Stromal cell of bone marrow (primary cell): ENCODE measurements at regions not wholly inside any gene's neighbourhood (a gene's known extent, or its start where the extent isn't known, plus 50 kb on each side); places are given as distances from the start of the nearest gene placed in this dataset.
A peak's percentile ranks its signal among the peaks of the same experiment; 100 is the strongest.

Source experiments
- DNase-seq: peaks from one replicate; pipeline ENCODE4 v3.0.0-alpha.2; 2012; ENCODE audit warnings: low read depth

- DNase-seq: no peak
Measured at GRCh38 chr6:125658136-125658535, 91.3 kb upstream of the HEY2 start.

DNA sequence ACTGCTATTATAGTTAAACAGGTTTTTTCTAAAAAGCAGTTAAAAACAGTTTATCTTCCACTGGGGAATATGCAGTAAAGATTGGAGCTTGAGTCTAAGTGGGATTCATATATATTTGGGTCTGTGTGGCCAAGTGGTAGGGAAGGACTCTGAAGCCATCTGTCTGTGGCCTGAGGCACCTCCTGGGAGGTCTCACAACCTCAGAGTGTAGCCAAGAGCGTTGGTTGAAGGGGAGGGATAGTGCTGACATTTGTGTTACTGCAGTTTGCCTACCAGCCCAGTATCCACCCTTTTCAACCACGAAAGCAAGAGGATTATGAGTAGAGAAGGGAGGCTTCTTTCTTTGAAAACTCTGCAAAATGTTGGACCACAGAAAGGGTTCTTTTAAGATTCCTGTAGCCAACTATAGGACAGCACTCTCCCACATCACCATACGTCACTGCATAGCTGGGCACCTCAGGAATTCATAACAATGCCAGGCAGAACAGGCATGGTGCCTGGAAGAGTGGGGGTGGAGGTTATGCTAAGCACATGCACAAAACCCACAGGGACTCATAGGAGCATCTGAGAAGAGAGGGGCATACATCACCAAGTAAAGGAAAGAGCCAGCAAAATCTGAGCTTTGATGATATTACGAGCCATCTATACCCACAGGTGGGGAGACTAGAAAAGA is 90.5 kb upstream of the HEY2 start:
- DNase-seq: no peak

DNA sequence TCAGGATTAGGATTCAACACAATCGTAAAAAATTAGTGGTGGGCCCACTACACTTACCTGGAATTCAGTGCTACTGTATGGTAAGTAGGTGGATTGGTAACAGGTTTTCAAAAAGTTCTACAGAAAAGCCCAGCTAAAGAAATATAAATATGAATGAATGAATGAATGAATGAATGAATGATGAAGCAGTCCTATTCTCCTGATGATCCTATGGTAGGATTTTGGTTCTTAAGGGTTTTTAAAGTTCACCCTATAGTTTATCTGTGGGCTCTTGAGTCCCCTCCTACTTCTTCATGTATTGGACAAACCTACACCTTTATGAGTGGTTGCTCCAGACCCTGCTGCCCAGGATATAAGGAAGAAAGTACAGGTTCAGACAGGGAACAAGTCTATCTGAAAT is 89.5 kb upstream of the HEY2 start:
- no peak for DNase-seq

GRCh38 chr6:125662296-125662695 is 87.1 kb upstream of the HEY2 start:
- no peak for DNase-seq

DNA sequence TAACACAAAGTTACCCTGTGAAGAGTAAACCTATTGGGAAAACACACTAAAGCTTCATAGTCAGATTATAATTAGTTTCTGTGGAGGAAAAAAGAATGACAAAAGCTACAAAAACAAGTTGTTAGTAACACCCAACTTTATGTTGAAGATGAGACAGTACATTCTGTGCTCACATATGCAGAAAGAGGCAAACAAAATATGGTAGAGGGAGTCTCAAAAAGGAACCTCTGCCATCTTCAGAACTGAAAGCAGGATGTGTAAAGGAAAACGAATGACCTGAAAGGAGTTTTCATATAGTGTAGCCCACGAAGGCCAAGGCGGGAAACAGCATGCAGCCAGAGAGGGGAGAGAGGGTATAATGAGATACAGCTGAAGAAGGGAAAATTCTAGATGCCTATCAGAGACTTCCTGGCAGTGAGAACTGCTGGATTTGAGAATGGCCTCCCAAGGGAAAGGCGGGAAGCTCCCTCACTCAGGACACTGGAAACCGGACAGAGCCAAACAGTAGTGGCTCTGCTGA is 84.1 kb upstream of the HEY2 start:
- DNase-seq: no peak

GRCh38 chr6:125667326-125667725 is 82.1 kb upstream of the HEY2 start:
- no peak for DNase-seq

GRCh38 chr6:125668071-125668470 is 81.4 kb upstream of the HEY2 start:
- DNase-seq: no peak

DNA sequence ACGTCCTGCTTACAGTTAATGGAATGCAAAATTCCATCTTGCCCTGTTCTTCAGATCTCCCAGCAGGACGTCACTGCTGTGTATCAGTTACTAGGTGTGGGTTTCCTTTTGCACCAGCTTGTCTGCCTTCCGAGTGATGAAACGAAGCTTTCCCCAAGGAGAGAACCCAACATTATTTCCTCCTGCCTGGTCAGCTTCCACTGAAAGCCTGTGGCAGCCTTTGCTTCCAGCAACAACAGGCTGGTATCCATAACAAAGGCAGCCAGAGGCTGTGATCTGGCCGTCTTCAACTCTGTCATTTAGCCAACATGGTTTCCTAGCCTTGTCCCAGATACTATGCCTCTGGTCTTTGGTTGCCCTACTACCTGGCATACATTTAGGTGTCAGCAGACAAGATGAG is 78.9 kb upstream of the HEY2 start:
- DNase-seq: peak; percentile 38

DNA sequence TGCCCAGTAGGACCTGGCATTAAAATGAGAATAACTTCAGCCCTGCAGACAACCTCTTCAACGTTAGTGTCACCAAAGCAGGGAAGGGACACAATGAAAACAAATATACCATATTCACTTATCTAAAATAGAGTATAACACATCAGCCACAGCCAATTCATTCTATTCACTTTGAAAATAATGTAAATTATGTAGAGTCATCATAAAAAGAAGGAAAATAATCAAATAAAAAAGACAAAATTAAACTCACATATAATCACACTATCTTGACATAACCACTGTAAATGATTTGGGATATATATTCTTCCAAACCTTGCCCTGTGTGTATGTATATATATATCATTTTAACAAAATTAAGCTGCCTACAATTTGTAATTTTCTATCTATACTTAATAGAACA is 78.1 kb upstream of the HEY2 start:
- no peak for DNase-seq

- peak; percentile 21 for DNase-seq
Measured at GRCh38 chr6:125674230-125674629, 75.2 kb upstream of the HEY2 start.

DNA sequence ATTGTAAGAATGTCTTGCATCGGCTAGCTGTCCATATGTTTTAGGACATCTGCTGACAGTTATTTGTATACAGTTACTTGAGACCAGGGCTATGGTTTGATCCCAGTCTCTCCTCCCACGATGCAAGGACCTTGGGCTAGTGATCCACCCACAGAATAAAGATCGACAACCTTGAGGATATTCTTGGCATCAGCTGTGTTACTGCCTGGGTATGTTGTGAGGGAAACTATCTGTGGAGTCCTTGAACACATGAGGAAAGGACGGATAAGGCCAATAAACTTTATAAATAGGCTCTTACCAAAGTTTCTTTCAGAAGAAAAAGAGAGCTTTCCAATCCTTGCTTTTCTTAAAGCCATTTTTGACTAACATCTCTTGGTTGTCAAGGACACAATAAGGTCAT is 70.8 kb upstream of the HEY2 start:
- DNase-seq: no peak

GRCh38 chr6:125679128-125679527 is 70.3 kb upstream of the HEY2 start:
- DNase-seq: no peak

DNA sequence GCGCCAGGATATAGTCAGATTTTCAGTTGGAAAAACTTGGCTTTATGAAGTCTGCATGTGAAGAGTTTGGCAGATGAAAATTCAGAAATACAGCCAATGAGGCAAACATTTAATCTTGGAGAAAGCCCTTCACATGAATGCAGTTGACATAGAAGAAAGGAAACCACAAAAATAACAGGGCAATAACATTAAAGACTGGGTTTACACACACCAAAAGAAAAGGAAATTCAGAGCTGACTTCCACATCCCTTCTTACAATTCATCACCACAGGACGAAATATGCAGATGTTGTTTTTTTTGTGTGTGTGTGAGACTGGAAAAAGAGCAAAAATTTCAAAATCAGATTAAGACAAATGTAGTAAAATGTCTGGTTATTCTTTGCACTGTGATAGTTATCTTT is 69.8 kb upstream of the HEY2 start:
- DNase-seq: no peak

DNA sequence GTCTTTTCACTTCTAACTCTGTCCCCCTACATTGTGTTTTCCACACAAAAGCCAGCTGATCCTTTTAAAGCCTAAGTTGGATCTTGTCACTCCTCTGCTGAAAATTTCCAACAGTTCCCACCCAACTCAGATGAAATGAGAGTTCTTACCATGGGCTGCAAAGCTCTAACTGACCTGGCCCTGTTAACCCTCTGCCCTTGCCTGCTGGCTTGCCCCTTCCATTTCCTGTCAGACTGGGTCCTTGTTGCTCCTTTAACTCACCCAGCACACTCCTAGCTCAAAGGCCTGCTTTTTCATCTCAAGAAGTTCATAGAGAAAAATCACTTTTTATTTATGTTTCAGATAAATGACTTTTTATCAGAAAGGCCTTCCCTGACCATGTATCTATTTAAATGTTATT is 66.5 kb upstream of the HEY2 start:
- DNase-seq: no peak

DNA sequence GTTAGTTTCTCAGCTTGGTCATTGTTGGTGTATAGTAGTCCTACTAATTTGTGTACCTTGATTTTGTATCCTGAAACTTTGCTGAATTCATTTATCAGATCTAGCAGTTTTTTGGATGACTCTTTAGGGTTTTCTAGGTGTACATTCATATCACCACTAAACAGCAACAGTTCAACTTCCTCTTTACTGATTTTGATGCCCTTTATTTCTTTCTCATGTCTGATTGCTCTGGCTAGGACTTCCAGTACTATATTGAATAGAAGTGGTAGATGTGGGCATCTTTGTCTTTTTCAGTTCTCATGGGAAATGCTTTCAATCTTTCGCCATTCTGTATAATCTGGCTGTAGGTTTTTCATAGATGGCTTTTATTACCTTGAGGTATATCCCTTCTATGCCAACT is 61.3 kb upstream of the HEY2 start:
- no peak for DNase-seq

- DNase-seq: no peak
Measured at GRCh38 chr6:125693480-125693879, 56.0 kb upstream of the HEY2 start.

- DNase-seq: no peak
Measured at GRCh38 chr6:125699591-125699990, 49.8 kb upstream of the HEY2 start.
